SJSA1 (cell line): ENCODE measurements at regions not wholly inside any gene's neighbourhood (a gene's known extent, or its start where the extent isn't known, plus 50 kb on each side); places are given as distances from the start of the nearest gene placed in this dataset.

Experiments used
- DNase-seq, 2 experiments: peaks; one replicate each; pipeline ENCODE4 v3.0.0-alpha.2; 2015 to 2020; ENCODE audit warnings: low spot score in 2 of 2, low read depth in 1 of 2
- H3K27ac ChIP-seq: fragments of 250-450 bp; sonication (Bioruptor Pico); 2 replicates; pipeline ENCODE4 v1.5.1; 2020; ENCODE audit warnings: mild to moderate bottlenecking, moderate library complexity
- H3K27me3 ChIP-seq: fragments of 250-450 bp; sonication (Bioruptor Pico); replicated peaks from 2 replicates; pipeline ENCODE4 v1.5.1; 2020; ENCODE audit warnings: mild to moderate bottlenecking, moderate library complexity
- H3K36me3 ChIP-seq: fragments of 250-450 bp; sonication (Bioruptor Pico); 2 replicates; pipeline ENCODE4 v1.5.1; 2020; ENCODE audit warnings: mild to moderate bottlenecking
- H3K4me1 ChIP-seq: fragments of 250-450 bp; sonication (Bioruptor Pico); replicated peaks from 2 replicates; pipeline ENCODE4 v1.6.1; 2021; ENCODE audit warnings: mild to moderate bottlenecking
- H3K4me3 ChIP-seq: fragments of 250-450 bp; sonication (Bioruptor Pico); 2 replicates; pipeline ENCODE4 v1.5.1; 2020; ENCODE audit warnings: mild to moderate bottlenecking
- H3K9me3 ChIP-seq: fragments of 250-450 bp; sonication (Bioruptor Pico); replicated peaks from 2 replicates; pipeline ENCODE4 v1.5.1; 2020; ENCODE audit warnings: mild to moderate bottlenecking

- Histone ChIP-seq H3K4me1 (no peaks in the 10 kb centered on the region), H3K36me3 (no peaks in the 10 kb centered on the region), H3K9me3 (no peaks in the 10 kb centered on the region), H3K4me3 (no peak overlapping the region), H3K27me3 (no peaks in the 10 kb centered on the region), H3K27ac (no peak overlapping the region)
- no peak for DNase-seq
Measured at GRCh38 chr6:167453082-167453446, 128.2 kb downstream of the TTLL2 start.

- DNase-seq: no peak
- Histone ChIP-seq H3K27ac (no peak overlapping the region), H3K9me3 (no peaks in the 10 kb centered on the region), H3K4me1 (no peaks in the 10 kb centered on the region), H3K4me3 (no peak overlapping the region), H3K36me3 (no peaks in the 10 kb centered on the region), H3K27me3 (no peaks in the 10 kb centered on the region)
Measured at GRCh38 chr6:167454003-167454402, 129.1 kb downstream of the TTLL2 start.

- Histone ChIP-seq H3K4me3 (no peak overlapping the region), H3K4me1 (no peaks in the 10 kb centered on the region), H3K9me3 (no peaks in the 10 kb centered on the region), H3K27me3 (no peaks in the 10 kb centered on the region), H3K36me3 (no peaks in the 10 kb centered on the region), H3K27ac (no peak overlapping the region)
- DNase-seq: no peak
Measured at GRCh38 chr6:167455371-167455770, 130.5 kb downstream of the TTLL2 start.

GRCh38 chr6:167462514-167463312, 137.8 kb downstream of the TTLL2 start:
- H3K4me1 ChIP-seq: no peaks in the 10 kb centered on the region
- no peak overlapping the region for H3K4me3 ChIP-seq
- no peak for DNase-seq
- no peak overlapping the region for H3K27ac ChIP-seq
- 0 out of 2 replicates have a peak, but pooled peaks cover 5% of the 10 kb centered on the region for H3K27me3 ChIP-seq
- H3K36me3 ChIP-seq: no peaks in the 10 kb centered on the region
- no peaks in the 10 kb centered on the region for H3K9me3 ChIP-seq

- Histone ChIP-seq H3K4me3 (no peak overlapping the region), H3K4me1 (no peaks in the 10 kb centered on the region), H3K9me3 (no peaks in the 10 kb centered on the region), H3K27ac (no peak overlapping the region), H3K27me3 (0 out of 2 replicates have a peak, but pooled peaks cover 5% of the 10 kb centered on the region), H3K36me3 (no peaks in the 10 kb centered on the region)
- DNase-seq: no peak
Measured at GRCh38 chr6:167464177-167464576, 139.3 kb downstream of the TTLL2 start.

- H3K36me3 ChIP-seq: no peaks in the 10 kb centered on the region
- DNase-seq: no peak
- H3K4me1 ChIP-seq: no peaks in the 10 kb centered on the region
- H3K9me3 ChIP-seq: no peaks in the 10 kb centered on the region
- H3K27me3 ChIP-seq: 0 out of 2 replicates have a peak, but pooled peaks cover 5% of the 10 kb centered on the region
- H3K4me3 ChIP-seq: no peak overlapping the region
- H3K27ac ChIP-seq: no peak overlapping the region
Measured at GRCh38 chr6:167465482-167465881, 140.6 kb downstream of the TTLL2 start.

GRCh38 chr6:167467282-167467681, 142.4 kb downstream of the TTLL2 start:
- no peaks in the 10 kb centered on the region for H3K36me3 ChIP-seq
- no peak for DNase-seq
- H3K4me1 ChIP-seq: no peaks in the 10 kb centered on the region
- H3K9me3 ChIP-seq: no peaks in the 10 kb centered on the region
- H3K27me3 ChIP-seq: 0 out of 2 replicates have a peak, but pooled peaks cover 5% of the 10 kb centered on the region
- no peak overlapping the region for H3K4me3 ChIP-seq
- H3K27ac ChIP-seq: no peak overlapping the region

- Histone ChIP-seq H3K36me3 (no peaks in the 10 kb centered on the region), H3K9me3 (no peaks in the 10 kb centered on the region), H3K27ac (no peak overlapping the region), H3K4me3 (no peak overlapping the region), H3K27me3 (0 out of 2 replicates have a peak, but pooled peaks cover 5% of the 10 kb centered on the region), H3K4me1 (no peaks in the 10 kb centered on the region)
- no peak for DNase-seq
Measured at GRCh38 chr6:167467793-167468431, 143.0 kb downstream of the TTLL2 start.

- no peaks in the 10 kb centered on the region for H3K4me1 ChIP-seq
- H3K4me3 ChIP-seq: no peak overlapping the region
- H3K27ac ChIP-seq: no peak overlapping the region
- no peaks in the 10 kb centered on the region for H3K9me3 ChIP-seq
- H3K27me3 ChIP-seq: 0 out of 2 replicates have a peak, but pooled peaks cover 5% of the 10 kb centered on the region
- no peaks in the 10 kb centered on the region for H3K36me3 ChIP-seq
- DNase-seq: no peak
Measured at GRCh38 chr6:167469101-167469500, 144.2 kb downstream of the TTLL2 start.

GRCh38 chr6:167469672-167470071, 144.8 kb downstream of the TTLL2 start:
- no peak overlapping the region for H3K27ac ChIP-seq
- no peak overlapping the region for H3K4me3 ChIP-seq
- H3K9me3 ChIP-seq: no peaks in the 10 kb centered on the region
- no peaks in the 10 kb centered on the region for H3K36me3 ChIP-seq
- 0 out of 2 replicates have a peak, but pooled peaks cover 2% of the 10 kb centered on the region for H3K27me3 ChIP-seq
- DNase-seq: no peak
- H3K4me1 ChIP-seq: no peaks in the 10 kb centered on the region

GRCh38 chr6:167470101-167470835, 145.4 kb downstream of the TTLL2 start:
- Histone ChIP-seq H3K4me1 (no peaks in the 10 kb centered on the region), H3K9me3 (no peaks in the 10 kb centered on the region), H3K27ac (no peak overlapping the region), H3K4me3 (no peak overlapping the region), H3K27me3 (no peaks in the 10 kb centered on the region), H3K36me3 (no peaks in the 10 kb centered on the region)
- no peak for DNase-seq

GRCh38 chr6:167470836-167471547, 146.1 kb downstream of the TTLL2 start:
- H3K27ac ChIP-seq: no peak overlapping the region
- H3K4me3 ChIP-seq: no peak overlapping the region
- no peaks in the 10 kb centered on the region for H3K27me3 ChIP-seq
- H3K9me3 ChIP-seq: no peaks in the 10 kb centered on the region
- H3K4me1 ChIP-seq: no peaks in the 10 kb centered on the region
- no peak for DNase-seq
- H3K36me3 ChIP-seq: no peaks in the 10 kb centered on the region

GRCh38 chr6:167471548-167471930, 146.7 kb downstream of the TTLL2 start:
- Histone ChIP-seq H3K27me3 (no peaks in the 10 kb centered on the region), H3K27ac (no peak overlapping the region), H3K4me1 (no peaks in the 10 kb centered on the region), H3K9me3 (no peaks in the 10 kb centered on the region), H3K36me3 (no peaks in the 10 kb centered on the region), H3K4me3 (no peak overlapping the region)
- DNase-seq: no peak
